Sigmoid colon (tissue), 6 donors: ENCODE measurements at regions not wholly inside any gene's neighbourhood (a gene's known extent, or its start where the extent isn't known, plus 50 kb on each side); places are given as distances from the start of the nearest gene placed in this dataset.

Source experiments
- DNase-seq: peaks from one replicate; pipeline ENCODE4 v3.0.0-alpha.2; 2019
- H3K27ac ChIP-seq, 4 donors: fragments of 200-600 bp; sonication (generic); one replicate each; pipeline ENCODE4 v1.5.1; 2016 to 2019; ENCODE audit warnings: mild to moderate bottlenecking in 1 of 4
- H3K27me3 ChIP-seq, 3 donors: fragments of 200-600 bp; sonication (generic); one replicate each; pipeline ENCODE4 v1.5.1; 2019; ENCODE audit warnings: mild to moderate bottlenecking in 1 of 3
- H3K36me3 ChIP-seq, 4 donors: fragments of 200-600 bp; sonication (generic); one replicate each; pipeline ENCODE4 v1.5.1; 2016 to 2019
- H3K4me1 ChIP-seq, 4 donors: fragments of 200-600 bp; sonication (generic); one replicate each; pipeline ENCODE4 v1.5.1; 2017 to 2019
- H3K4me3 ChIP-seq, 4 donors: fragments of 200-600 bp; sonication (generic); one replicate each; pipeline ENCODE4 v1.5.1; 2017 to 2019; ENCODE audit warnings: mild to moderate bottlenecking in 2 of 4, moderate library complexity in 1 of 4
- H3K9me3 ChIP-seq, 4 donors: fragments of 200-600 bp in 3 of 4; sonication (generic) in 3 of 4; one replicate each; pipeline versions ENCODE4 v1.5.1 to v1.6.1; 2013 to 2019
- CTCF ChIP-seq, 4 experiments: fragments of 450-650 bp in 3 of 4; fragments of 200-600 bp in 1 of 4; IDR thresholded peaks; one replicate each; pipeline ENCODE4 v1.5.1; 2016 to 2019; ENCODE audit warnings: antibody characterized with exemption in 4 of 4, mild to moderate bottlenecking in 3 of 4, moderate library complexity in 2 of 4
- EP300 ChIP-seq, 4 donors: sonication (generic); formaldehyde crosslinking; IDR thresholded peaks; one replicate each; pipeline ENCODE4 v1.6.1; 2017; ENCODE audit warnings: antibody characterized with exemption in 4 of 4
- POLR2A ChIP-seq, 2 donors: fragments of 450-650 bp; IDR thresholded peaks; one replicate each; pipeline ENCODE4 v1.6.1; 2016; ENCODE audit warnings: antibody characterized with exemption in 2 of 2, mild to moderate bottlenecking in 2 of 2, moderate library complexity in 2 of 2
- POLR2AphosphoS5 ChIP-seq, 4 donors: sonication (generic); formaldehyde crosslinking; IDR thresholded peaks; one replicate each; pipeline ENCODE4 v1.6.1; 2017; ENCODE audit warnings: antibody characterized with exemption in 4 of 4
- WGBS, 2 donors: extraction: QIAGEN DNeasy Blood & Tissue Kit; methylation state at CpG; one replicate each; pipeline ENCODE4 v1.1.7; 2013; 5-methylcytosine and 5-hydroxymethylcytosine counted together
- intact Hi-C: fragments of 100-400 bp; cut with DNase I; formaldehyde crosslinking; loops from one replicate; pipeline ENCODE4 v1.15.1; 2023
- donor health status: healthy with polysubstance abuse.
- donor health status: healthy.

GRCh38 chr7:42452356-42452755 lies 215.3 kb upstream of the GLI3 start:
- Histone ChIP-seq H3K4me3 (no peak overlapping the region), H3K27me3 (no peaks in the 10 kb centered on the region), H3K36me3 (no peaks in the 10 kb centered on the region), H3K9me3 (no peaks in the 10 kb centered on the region), H3K27ac (no peak overlapping the region), H3K4me1 (peaks cover 0 to 28% (median 22%) of the 10 kb centered on the region in 4 donors)
- intact Hi-C loops, result loop anchor here (5.0 kb wide), 1 partner anchor 35 kb away; no protein-coding TSS in a partner anchor
- no peak for DNase-seq
- TF ChIP-seq EP300 (IDR thresholded peaks at IDR 0.05) (no peak), CTCF (IDR thresholded peaks at IDR 0.05) (no peak), POLR2AphosphoS5 (IDR thresholded peaks at IDR 0.05) (no peak), POLR2A (IDR thresholded peaks at IDR 0.05) (no peak)
- WGBS, 2 donors, result 43 to 79% methylated on average over 4 of the region's 4 CpGs

- 93% methylated on average over 5 of the region's 5 CpGs for WGBS, 2 donors
- H3K4me1 ChIP-seq, result peaks cover 0 to 23% (median 15%) of the 10 kb centered on the region in 4 donors
- no peaks in the 10 kb centered on the region for H3K27me3 ChIP-seq
- no peaks in the 10 kb centered on the region for H3K36me3 ChIP-seq
- no peak for DNase-seq
- no peak overlapping the region for H3K27ac ChIP-seq
- intact Hi-C loops, result no loop called here
- H3K9me3 ChIP-seq, result no peaks in the 10 kb centered on the region
- TF ChIP-seq POLR2A (IDR thresholded peaks at IDR 0.05) (no peak), POLR2AphosphoS5 (IDR thresholded peaks at IDR 0.05) (no peak), EP300 (IDR thresholded peaks at IDR 0.05) (no peak), CTCF (IDR thresholded peaks at IDR 0.05) (no peak)
- H3K4me3 ChIP-seq, result no peak overlapping the region
Measured at GRCh38 chr7:42449431-42449830, 212.4 kb upstream of the GLI3 start.

- Histone ChIP-seq H3K9me3 (no peaks in the 10 kb centered on the region), H3K27me3 (no peaks in the 10 kb centered on the region), H3K36me3 (no peaks in the 10 kb centered on the region), H3K4me1 (peaks cover 0 to 17% (median 10%) of the 10 kb centered on the region in 4 donors), H3K27ac (no peak overlapping the region), H3K4me3 (no peak overlapping the region)
- no peak for TF ChIP-seq EP300 (IDR thresholded peaks at IDR 0.05)
- no peak for TF ChIP-seq CTCF (IDR thresholded peaks at IDR 0.05)
- no peak for TF ChIP-seq POLR2A (IDR thresholded peaks at IDR 0.05)
- TF ChIP-seq POLR2AphosphoS5 (IDR thresholded peaks at IDR 0.05), result no peak
- 77 to 82% methylated on average over 1 of the region's 1 CpG for WGBS, 2 donors
- DNase-seq, result no peak
- intact Hi-C loops, result no loop called here
Measured at GRCh38 chr7:42448901-42449300, 211.9 kb upstream of the GLI3 start.

GRCh38 chr7:42445691-42446090 lies 208.7 kb upstream of the GLI3 start:
- H3K9me3 ChIP-seq, result no peaks in the 10 kb centered on the region
- intact Hi-C loops, result no loop called here
- peaks cover 0 to 4% (median 0%) of the 10 kb centered on the region in 4 donors for H3K4me1 ChIP-seq
- no peak overlapping the region for H3K4me3 ChIP-seq
- H3K27me3 ChIP-seq, result no peaks in the 10 kb centered on the region
- no peak for DNase-seq
- TF ChIP-seq POLR2AphosphoS5 (IDR thresholded peaks at IDR 0.05), result no peak
- TF ChIP-seq CTCF (IDR thresholded peaks at IDR 0.05), result no peak
- TF ChIP-seq POLR2A (IDR thresholded peaks at IDR 0.05), result no peak
- TF ChIP-seq EP300 (IDR thresholded peaks at IDR 0.05), result no peak
- H3K36me3 ChIP-seq, result no peaks in the 10 kb centered on the region
- no peak overlapping the region for H3K27ac ChIP-seq

- H3K4me1 ChIP-seq, result peaks cover 0 to 4% (median 0%) of the 10 kb centered on the region in 4 donors
- no peak for DNase-seq
- intact Hi-C loops, result no loop called here
- no peaks in the 10 kb centered on the region for H3K36me3 ChIP-seq
- H3K27me3 ChIP-seq, result no peaks in the 10 kb centered on the region
- no peak overlapping the region for H3K4me3 ChIP-seq
- WGBS, 2 donors, result 95 to 96% methylated on average over 5 of the region's 5 CpGs
- H3K9me3 ChIP-seq, result peaks cover 0 to 3% (median 0%) of the 10 kb centered on the region in 4 donors
- TF ChIP-seq EP300 (IDR thresholded peaks at IDR 0.05), result no peak
- TF ChIP-seq POLR2AphosphoS5 (IDR thresholded peaks at IDR 0.05), result no peak
- TF ChIP-seq CTCF (IDR thresholded peaks at IDR 0.05), result no peak
- TF ChIP-seq POLR2A (IDR thresholded peaks at IDR 0.05), result no peak
- H3K27ac ChIP-seq, result no peak overlapping the region
Measured at GRCh38 chr7:42440951-42441350, 203.9 kb upstream of the GLI3 start.
